ENCODE measurements at regions not wholly inside any gene's neighbourhood (a gene's known extent, or its start where the extent isn't known, plus 50 kb on each side); places are given as distances from the start of the nearest gene placed in this dataset.

DNA sequence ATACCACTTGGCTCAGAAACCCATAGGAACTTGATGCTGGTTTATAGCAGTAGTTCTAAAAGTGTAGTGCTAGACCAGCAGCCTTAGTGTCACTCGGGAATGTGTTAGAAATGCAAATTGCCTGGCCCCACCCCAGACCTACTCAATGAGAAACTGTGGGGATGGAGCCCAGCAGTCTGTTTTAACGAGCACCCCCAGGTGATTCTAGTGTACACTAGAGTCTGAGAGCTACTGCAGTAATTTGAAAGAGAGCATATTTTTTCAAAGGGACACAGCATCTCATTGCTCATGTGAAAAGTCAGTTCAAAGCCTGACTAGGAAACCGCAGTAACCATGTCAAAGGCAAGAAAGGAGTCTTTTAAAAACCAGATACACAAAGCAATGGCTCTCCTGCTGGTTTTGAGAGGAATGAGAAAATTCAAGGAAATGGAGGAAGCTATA, 313.4 kb downstream of the SQOR start:
- H3K9me3 Mint-ChIP-seq, result 0 out of 2 replicates have a peak, but pooled peaks cover 3% of the 10 kb centered on the region
- ChIA-PET POLR2A (no interaction called here), CTCF (interaction anchor here (0.9 to 1.8 kb wide), 2 partner anchors 153 to 243 kb away, joined by 3 to 4 read pairs; no protein-coding TSS in a partner anchor)
- peak overlapping the region; percentile 93 for H3K27ac Mint-ChIP-seq
- H3K27me3 Mint-ChIP-seq (ENCODE audit: low read depth), result no peaks in the 10 kb centered on the region
- DNase-seq (ENCODE audit: low spot score) (no peak), ATAC-seq (peak; percentile 63)
- H3K36me3 Mint-ChIP-seq, result no peaks in the 10 kb centered on the region
- TF ChIP-seq NR2C2 (CRISPR knock-in tag; IDR thresholded peaks at IDR 0.05) (no peak), GRHL2 (CRISPR knock-in tag; IDR thresholded peaks at IDR 0.05; ENCODE audit: insufficient replicate concordance, severe bottlenecking) (no peak), SMAD4 (CRISPR knock-in tag; IDR thresholded peaks at IDR 0.05) (no peak), NFYB (CRISPR knock-in tag; conservative IDR thresholded peaks at IDR 0.05; ENCODE audit: low read depth) (no peak), FOXJ3 (CRISPR knock-in tag; IDR thresholded peaks at IDR 0.05; ENCODE audit: borderline replicate concordance) (no peak), OVOL2 (CRISPR knock-in tag; IDR thresholded peaks at IDR 0.05; ENCODE audit: borderline replicate concordance) (no peak), RORB (CRISPR knock-in tag; IDR thresholded peaks at IDR 0.05) (no peak), ZNF396 (CRISPR knock-in tag; IDR thresholded peaks at IDR 0.05; ENCODE audit: borderline replicate concordance) (no peak), RELA (CRISPR knock-in tag; IDR thresholded peaks at IDR 0.05; ENCODE audit: borderline replicate concordance) (no peak), ZNF416 (CRISPR knock-in tag; IDR thresholded peaks at IDR 0.05) (no peak)
- TF ChIP-seq, protein P1, sequence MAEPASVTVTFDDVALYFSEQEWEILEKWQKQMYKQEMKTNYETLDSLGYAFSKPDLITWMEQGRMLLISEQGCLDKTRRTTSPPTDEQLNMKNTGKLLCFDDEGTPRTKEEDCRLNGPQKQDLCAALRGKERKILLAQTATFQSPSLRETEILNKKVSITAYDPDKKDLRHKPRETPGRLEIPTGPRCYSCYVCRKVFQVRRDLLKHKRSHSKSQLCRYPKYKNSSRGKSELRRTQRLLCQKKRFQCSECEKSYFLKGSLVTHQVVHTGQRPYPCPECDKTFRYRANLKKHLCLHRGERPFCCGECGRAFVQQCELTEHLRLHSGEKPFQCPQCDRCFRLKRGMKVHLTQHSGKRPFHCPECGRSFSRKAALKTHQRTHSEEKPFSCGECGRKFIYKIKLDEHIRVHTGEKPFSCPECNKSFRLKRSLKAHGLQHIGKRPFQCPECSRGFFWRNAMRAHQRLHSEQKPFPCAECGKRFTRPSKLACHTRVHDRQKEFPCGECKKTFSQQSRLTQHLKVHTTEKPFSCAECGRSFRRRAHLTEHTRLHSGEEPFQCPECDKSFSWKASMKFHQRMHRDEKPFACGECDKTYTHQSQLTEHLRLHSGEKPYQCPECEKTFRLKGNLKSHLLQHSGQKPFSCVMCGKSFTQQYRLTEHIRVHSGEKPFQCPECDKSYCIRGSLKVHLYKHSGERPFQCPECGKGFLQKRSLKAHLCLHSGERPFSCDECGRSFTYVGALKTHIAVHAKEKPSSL (CRISPR knock-in tag; conservative IDR thresholded peaks at IDR 0.05), result no peak
- TF ChIP-seq, protein P2, sequence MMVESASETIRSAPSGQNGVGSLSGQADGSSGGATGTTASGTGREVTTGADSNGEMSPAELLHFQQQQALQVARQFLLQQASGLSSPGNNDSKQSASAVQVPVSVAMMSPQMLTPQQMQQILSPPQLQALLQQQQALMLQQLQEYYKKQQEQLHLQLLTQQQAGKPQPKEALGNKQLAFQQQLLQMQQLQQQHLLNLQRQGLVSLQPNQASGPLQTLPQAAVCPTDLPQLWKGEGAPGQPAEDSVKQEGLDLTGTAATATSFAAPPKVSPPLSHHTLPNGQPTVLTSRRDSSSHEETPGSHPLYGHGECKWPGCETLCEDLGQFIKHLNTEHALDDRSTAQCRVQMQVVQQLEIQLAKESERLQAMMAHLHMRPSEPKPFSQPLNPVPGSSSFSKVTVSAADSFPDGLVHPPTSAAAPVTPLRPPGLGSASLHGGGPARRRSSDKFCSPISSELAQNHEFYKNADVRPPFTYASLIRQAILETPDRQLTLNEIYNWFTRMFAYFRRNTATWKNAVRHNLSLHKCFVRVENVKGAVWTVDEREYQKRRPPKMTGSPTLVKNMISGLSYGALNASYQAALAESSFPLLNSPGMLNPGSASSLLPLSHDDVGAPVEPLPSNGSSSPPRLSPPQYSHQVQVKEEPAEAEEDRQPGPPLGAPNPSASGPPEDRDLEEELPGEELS (CRISPR knock-in tag; IDR thresholded peaks at IDR 0.05), result no peak
- H3K4me1 Mint-ChIP-seq, result peaks cover 66% of the 10 kb centered on the region
- H3K4me3 Mint-ChIP-seq, result peak overlapping the region; percentile 46

DNA sequence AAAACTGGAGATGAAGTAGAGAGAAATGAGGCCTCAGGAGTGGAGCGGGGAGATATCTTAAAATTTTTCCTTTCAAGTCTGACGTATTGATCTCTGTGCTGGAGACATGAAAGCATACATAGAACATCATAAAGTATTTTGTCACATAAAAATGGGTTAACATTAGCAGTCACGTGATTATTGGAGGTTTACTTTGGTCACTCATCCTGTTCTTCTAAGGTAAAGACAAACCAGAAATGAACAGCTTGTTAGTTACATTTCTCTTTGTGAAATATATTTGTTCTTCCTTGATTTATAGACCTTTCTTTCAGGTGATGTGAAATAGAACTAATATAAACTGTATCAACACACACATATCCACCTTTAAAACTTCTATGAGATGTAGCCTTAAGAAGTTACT, 324.1 kb downstream of the SQOR start:
- H3K27me3 Mint-ChIP-seq (ENCODE audit: low read depth), result no peaks in the 10 kb centered on the region; the same call in 1 of the 2 replicates
- H3K9me3 Mint-ChIP-seq, result peaks cover 28% of the 10 kb centered on the region
- H3K27ac Mint-ChIP-seq, result no peak overlapping the region
- H3K4me1 Mint-ChIP-seq, result no peaks in the 10 kb centered on the region
- POLR2A ChIA-PET, result no interaction called here
- ATAC-seq (no peak), DNase-seq (ENCODE audit: low spot score) (no peak)
- H3K4me3 Mint-ChIP-seq, result no peak overlapping the region
- peaks cover 14% of the 10 kb centered on the region for H3K36me3 Mint-ChIP-seq
- TF ChIP-seq, protein P3, sequence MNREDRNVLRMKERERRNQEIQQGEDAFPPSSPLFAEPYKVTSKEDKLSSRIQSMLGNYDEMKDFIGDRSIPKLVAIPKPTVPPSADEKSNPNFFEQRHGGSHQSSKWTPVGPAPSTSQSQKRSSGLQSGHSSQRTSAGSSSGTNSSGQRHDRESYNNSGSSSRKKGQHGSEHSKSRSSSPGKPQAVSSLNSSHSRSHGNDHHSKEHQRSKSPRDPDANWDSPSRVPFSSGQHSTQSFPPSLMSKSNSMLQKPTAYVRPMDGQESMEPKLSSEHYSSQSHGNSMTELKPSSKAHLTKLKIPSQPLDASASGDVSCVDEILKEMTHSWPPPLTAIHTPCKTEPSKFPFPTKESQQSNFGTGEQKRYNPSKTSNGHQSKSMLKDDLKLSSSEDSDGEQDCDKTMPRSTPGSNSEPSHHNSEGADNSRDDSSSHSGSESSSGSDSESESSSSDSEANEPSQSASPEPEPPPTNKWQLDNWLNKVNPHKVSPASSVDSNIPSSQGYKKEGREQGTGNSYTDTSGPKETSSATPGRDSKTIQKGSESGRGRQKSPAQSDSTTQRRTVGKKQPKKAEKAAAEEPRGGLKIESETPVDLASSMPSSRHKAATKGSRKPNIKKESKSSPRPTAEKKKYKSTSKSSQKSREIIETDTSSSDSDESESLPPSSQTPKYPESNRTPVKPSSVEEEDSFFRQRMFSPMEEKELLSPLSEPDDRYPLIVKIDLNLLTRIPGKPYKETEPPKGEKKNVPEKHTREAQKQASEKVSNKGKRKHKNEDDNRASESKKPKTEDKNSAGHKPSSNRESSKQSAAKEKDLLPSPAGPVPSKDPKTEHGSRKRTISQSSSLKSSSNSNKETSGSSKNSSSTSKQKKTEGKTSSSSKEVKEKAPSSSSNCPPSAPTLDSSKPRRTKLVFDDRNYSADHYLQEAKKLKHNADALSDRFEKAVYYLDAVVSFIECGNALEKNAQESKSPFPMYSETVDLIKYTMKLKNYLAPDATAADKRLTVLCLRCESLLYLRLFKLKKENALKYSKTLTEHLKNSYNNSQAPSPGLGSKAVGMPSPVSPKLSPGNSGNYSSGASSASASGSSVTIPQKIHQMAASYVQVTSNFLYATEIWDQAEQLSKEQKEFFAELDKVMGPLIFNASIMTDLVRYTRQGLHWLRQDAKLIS (CRISPR knock-in tag; IDR thresholded peaks at IDR 0.05; ENCODE audit: borderline replicate concordance), result no peak
- no peak for TF ChIP-seq RORB (CRISPR knock-in tag; IDR thresholded peaks at IDR 0.05)
- TF ChIP-seq, protein P4, sequence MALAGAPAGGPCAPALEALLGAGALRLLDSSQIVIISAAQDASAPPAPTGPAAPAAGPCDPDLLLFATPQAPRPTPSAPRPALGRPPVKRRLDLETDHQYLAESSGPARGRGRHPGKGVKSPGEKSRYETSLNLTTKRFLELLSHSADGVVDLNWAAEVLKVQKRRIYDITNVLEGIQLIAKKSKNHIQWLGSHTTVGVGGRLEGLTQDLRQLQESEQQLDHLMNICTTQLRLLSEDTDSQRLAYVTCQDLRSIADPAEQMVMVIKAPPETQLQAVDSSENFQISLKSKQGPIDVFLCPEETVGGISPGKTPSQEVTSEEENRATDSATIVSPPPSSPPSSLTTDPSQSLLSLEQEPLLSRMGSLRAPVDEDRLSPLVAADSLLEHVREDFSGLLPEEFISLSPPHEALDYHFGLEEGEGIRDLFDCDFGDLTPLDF (CRISPR knock-in tag; IDR thresholded peaks at IDR 0.05), result no peak
- no peak for TF ChIP-seq NR2C2 (CRISPR knock-in tag; IDR thresholded peaks at IDR 0.05)
- no peak for TF ChIP-seq ZNF317 (CRISPR knock-in tag; IDR thresholded peaks at IDR 0.05; ENCODE audit: borderline replicate concordance, low read depth)
- no peak for TF ChIP-seq ZBTB21 (CRISPR knock-in tag; IDR thresholded peaks at IDR 0.05; ENCODE audit: borderline replicate concordance)
- TF ChIP-seq, protein P5, sequence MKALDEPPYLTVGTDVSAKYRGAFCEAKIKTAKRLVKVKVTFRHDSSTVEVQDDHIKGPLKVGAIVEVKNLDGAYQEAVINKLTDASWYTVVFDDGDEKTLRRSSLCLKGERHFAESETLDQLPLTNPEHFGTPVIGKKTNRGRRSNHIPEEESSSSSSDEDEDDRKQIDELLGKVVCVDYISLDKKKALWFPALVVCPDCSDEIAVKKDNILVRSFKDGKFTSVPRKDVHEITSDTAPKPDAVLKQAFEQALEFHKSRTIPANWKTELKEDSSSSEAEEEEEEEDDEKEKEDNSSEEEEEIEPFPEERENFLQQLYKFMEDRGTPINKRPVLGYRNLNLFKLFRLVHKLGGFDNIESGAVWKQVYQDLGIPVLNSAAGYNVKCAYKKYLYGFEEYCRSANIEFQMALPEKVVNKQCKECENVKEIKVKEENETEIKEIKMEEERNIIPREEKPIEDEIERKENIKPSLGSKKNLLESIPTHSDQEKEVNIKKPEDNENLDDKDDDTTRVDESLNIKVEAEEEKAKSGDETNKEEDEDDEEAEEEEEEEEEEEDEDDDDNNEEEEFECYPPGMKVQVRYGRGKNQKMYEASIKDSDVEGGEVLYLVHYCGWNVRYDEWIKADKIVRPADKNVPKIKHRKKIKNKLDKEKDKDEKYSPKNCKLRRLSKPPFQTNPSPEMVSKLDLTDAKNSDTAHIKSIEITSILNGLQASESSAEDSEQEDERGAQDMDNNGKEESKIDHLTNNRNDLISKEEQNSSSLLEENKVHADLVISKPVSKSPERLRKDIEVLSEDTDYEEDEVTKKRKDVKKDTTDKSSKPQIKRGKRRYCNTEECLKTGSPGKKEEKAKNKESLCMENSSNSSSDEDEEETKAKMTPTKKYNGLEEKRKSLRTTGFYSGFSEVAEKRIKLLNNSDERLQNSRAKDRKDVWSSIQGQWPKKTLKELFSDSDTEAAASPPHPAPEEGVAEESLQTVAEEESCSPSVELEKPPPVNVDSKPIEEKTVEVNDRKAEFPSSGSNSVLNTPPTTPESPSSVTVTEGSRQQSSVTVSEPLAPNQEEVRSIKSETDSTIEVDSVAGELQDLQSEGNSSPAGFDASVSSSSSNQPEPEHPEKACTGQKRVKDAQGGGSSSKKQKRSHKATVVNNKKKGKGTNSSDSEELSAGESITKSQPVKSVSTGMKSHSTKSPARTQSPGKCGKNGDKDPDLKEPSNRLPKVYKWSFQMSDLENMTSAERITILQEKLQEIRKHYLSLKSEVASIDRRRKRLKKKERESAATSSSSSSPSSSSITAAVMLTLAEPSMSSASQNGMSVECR (CRISPR knock-in tag; IDR thresholded peaks at IDR 0.05; ENCODE audit: borderline replicate concordance), result no peak
- TF ChIP-seq, protein P6, sequence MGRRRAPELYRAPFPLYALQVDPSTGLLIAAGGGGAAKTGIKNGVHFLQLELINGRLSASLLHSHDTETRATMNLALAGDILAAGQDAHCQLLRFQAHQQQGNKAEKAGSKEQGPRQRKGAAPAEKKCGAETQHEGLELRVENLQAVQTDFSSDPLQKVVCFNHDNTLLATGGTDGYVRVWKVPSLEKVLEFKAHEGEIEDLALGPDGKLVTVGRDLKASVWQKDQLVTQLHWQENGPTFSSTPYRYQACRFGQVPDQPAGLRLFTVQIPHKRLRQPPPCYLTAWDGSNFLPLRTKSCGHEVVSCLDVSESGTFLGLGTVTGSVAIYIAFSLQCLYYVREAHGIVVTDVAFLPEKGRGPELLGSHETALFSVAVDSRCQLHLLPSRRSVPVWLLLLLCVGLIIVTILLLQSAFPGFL (CRISPR knock-in tag; IDR thresholded peaks at IDR 0.05; ENCODE audit: borderline replicate concordance), result no peak
- no peak for TF ChIP-seq KAT7 (CRISPR knock-in tag; IDR thresholded peaks at IDR 0.05; ENCODE audit: borderline replicate concordance)
- no peak for TF ChIP-seq TEAD1 (CRISPR knock-in tag; IDR thresholded peaks at IDR 0.05)
- CTCF ChIA-PET, result no interaction called here

Measured in WTC11 (cell line).